WTC11 (cell line): ENCODE measurements at regions not wholly inside any gene's neighbourhood (a gene's known extent, or its start where the extent isn't known, plus 50 kb on each side); places are given as distances from the start of the nearest gene placed in this dataset.

Experiments
- ATAC-seq: fragments of 200-7000 bp; cut with Tn5 transposase; 2 replicates; pipeline ENCODE4 v1.10.0; 2021; ENCODE audit warnings: mild to moderate bottlenecking, moderate library complexity
- CTCF ChIA-PET: fragments of 300-600 bp; sonication (Branson Sonifier 250); formaldehyde crosslinking; loops from one replicate; lab custom pipeline; 2021; ENCODE audit warnings: antibody characterized with exemption; lab: Charles Lee
- POLR2A ChIA-PET: fragments of 350-600 bp; sonication (Branson Sonifier 250); formaldehyde crosslinking; loops from one replicate; lab custom pipeline; 2021; ENCODE audit warnings: antibody characterized with exemption; lab: Charles Lee
- DNase-seq: peaks from one replicate; pipeline ENCODE4 v3.0.0; 2021; ENCODE audit warnings: low spot score
- H3K27ac Mint-ChIP-seq: 2 replicates; pipeline ENCODE4 v1.8.0; 2021; ENCODE audit warnings: mixed read lengths
- H3K27me3 Mint-ChIP-seq: 2 replicates; pipeline ENCODE4 v1.8.0; 2021; ENCODE audit warnings: low read depth, mild to moderate bottlenecking, moderate library complexity, mixed read lengths
- H3K36me3 Mint-ChIP-seq: 2 replicates; pipeline ENCODE4 v1.8.0; 2021; ENCODE audit warnings: mixed read lengths
- H3K4me1 Mint-ChIP-seq: 2 replicates; pipeline ENCODE4 v1.8.0; 2022; ENCODE audit warnings: mixed read lengths
- H3K4me3 Mint-ChIP-seq: 2 replicates; pipeline ENCODE4 v1.8.0; 2021; ENCODE audit warnings: mild to moderate bottlenecking, moderate library complexity, mixed read lengths
- H3K9me3 Mint-ChIP-seq: 2 replicates; pipeline ENCODE4 v1.8.0; 2021; ENCODE audit warnings: mixed read lengths
- ELF4 ChIP-seq: sonication (generic); formaldehyde crosslinking; IDR thresholded peaks from 2 replicates; pipeline ENCODE4 v1.8.1; 2022; ENCODE audit warnings: low read depth, mild to moderate bottlenecking, moderate library complexity, missing genetic modification reagents
- ESRRA ChIP-seq: sonication (generic); formaldehyde crosslinking; IDR thresholded peaks from 2 replicates; pipeline ENCODE4 v1.8.1; 2022; ENCODE audit warnings: mild to moderate bottlenecking, missing genetic modification reagents, borderline replicate concordance
- FOXJ3 ChIP-seq: sonication (generic); formaldehyde crosslinking; IDR thresholded peaks from 2 replicates; pipeline ENCODE4 v1.9.0; 2021; ENCODE audit warnings: missing genetic modification reagents, mild to moderate bottlenecking, borderline replicate concordance
- GABPB1 ChIP-seq: sonication (generic); formaldehyde crosslinking; IDR thresholded peaks from 2 replicates; pipeline ENCODE4 v1.8.1; 2023; ENCODE audit warnings: mild to moderate bottlenecking, missing genetic modification reagents
- GRHL2 ChIP-seq: fragments of 250-450 bp; sonication (Bioruptor Pico); IDR thresholded peaks from 2 replicates; pipeline ENCODE4 v1.8.0; 2022; ENCODE audit warnings: mild to moderate bottlenecking, moderate library complexity; ENCODE audit not compliant: insufficient replicate concordance, severe bottlenecking
- GTF2I ChIP-seq: fragments of 250-450 bp; sonication (Bioruptor Pico); conservative IDR thresholded peaks from 2 replicates; pipeline ENCODE4 v1.4.0; 2021; ENCODE audit warnings: mild to moderate bottlenecking
- JAZF1 ChIP-seq: fragments of 250-450 bp; sonication (Bioruptor Pico); IDR thresholded peaks from 2 replicates; pipeline ENCODE4 v1.9.0; 2021; ENCODE audit warnings: moderate library complexity, mild to moderate bottlenecking, inconsistent platforms
- MYBL2 ChIP-seq: sonication (generic); formaldehyde crosslinking; IDR thresholded peaks from 2 replicates; pipeline ENCODE4 v1.8.1; 2023; ENCODE audit warnings: mild to moderate bottlenecking, moderate library complexity, missing genetic modification reagents
- NFYB ChIP-seq: sonication (generic); formaldehyde crosslinking; conservative IDR thresholded peaks from 2 replicates; pipeline ENCODE4 v1.8.0; 2022; ENCODE audit warnings: low read depth, missing genetic modification reagents
- NR1H2 ChIP-seq: sonication (generic); formaldehyde crosslinking; IDR thresholded peaks from 2 replicates; pipeline ENCODE4 v1.9.0; 2021; ENCODE audit warnings: mild to moderate bottlenecking, moderate library complexity, missing genetic modification reagents
- NR2C2 ChIP-seq: sonication (generic); formaldehyde crosslinking; IDR thresholded peaks from 2 replicates; pipeline ENCODE4 v1.8.0; 2022; ENCODE audit warnings: mild to moderate bottlenecking, missing genetic modification reagents
- TEAD1 ChIP-seq: sonication (generic); formaldehyde crosslinking; IDR thresholded peaks from 2 replicates; pipeline ENCODE4 v1.8.0; 2022; ENCODE audit warnings: mild to moderate bottlenecking, missing genetic modification reagents
- ZBTB21 ChIP-seq: sonication (generic); formaldehyde crosslinking; IDR thresholded peaks from 2 replicates; pipeline ENCODE4 v1.8.1; 2023; ENCODE audit warnings: mild to moderate bottlenecking, missing genetic modification reagents, borderline replicate concordance
- ZNF671 ChIP-seq: fragments of 250-450 bp; sonication (Bioruptor Pico); IDR thresholded peaks from 2 replicates; pipeline ENCODE4 v1.8.0; 2021; ENCODE audit warnings: mild to moderate bottlenecking
- TF ChIP-seq, protein P1 (sequence below): sonication (generic); formaldehyde crosslinking; IDR thresholded peaks from 2 replicates; pipeline ENCODE4 v1.8.1; 2023; ENCODE audit warnings: mild to moderate bottlenecking, missing genetic modification reagents, borderline replicate concordance
- TF ChIP-seq, protein P2 (sequence below): sonication (generic); formaldehyde crosslinking; IDR thresholded peaks from 2 replicates; pipeline ENCODE4 v1.8.1; 2022; ENCODE audit warnings: missing genetic modification reagents, borderline replicate concordance
- TF ChIP-seq, protein P3 (sequence below): sonication (generic); formaldehyde crosslinking; conservative IDR thresholded peaks from 2 replicates; pipeline ENCODE4 v1.8.1; 2023; ENCODE audit warnings: mild to moderate bottlenecking, low read depth, missing genetic modification reagents, moderate library complexity
- TF ChIP-seq, protein P4 (sequence below): sonication (generic); formaldehyde crosslinking; IDR thresholded peaks from 2 replicates; pipeline ENCODE4 v1.8.1; 2022; ENCODE audit warnings: mild to moderate bottlenecking, missing genetic modification reagents, moderate library complexity, borderline replicate concordance
- TF ChIP-seq, protein P5 (sequence below): sonication (generic); formaldehyde crosslinking; IDR thresholded peaks from 2 replicates; pipeline ENCODE4 v1.8.0; 2022; ENCODE audit warnings: mild to moderate bottlenecking, missing genetic modification reagents
- TF ChIP-seq, protein P6 (sequence below): sonication (generic); formaldehyde crosslinking; IDR thresholded peaks from 2 replicates; pipeline ENCODE4 v1.8.1; 2022; ENCODE audit warnings: low read depth, mild to moderate bottlenecking, moderate library complexity, missing genetic modification reagents, borderline replicate concordance
- TF ChIP-seq, protein P7 (sequence below): sonication (generic); formaldehyde crosslinking; IDR thresholded peaks from 2 replicates; pipeline ENCODE4 v1.8.1; 2023; ENCODE audit warnings: mild to moderate bottlenecking, missing genetic modification reagents, moderate library complexity

DNA sequence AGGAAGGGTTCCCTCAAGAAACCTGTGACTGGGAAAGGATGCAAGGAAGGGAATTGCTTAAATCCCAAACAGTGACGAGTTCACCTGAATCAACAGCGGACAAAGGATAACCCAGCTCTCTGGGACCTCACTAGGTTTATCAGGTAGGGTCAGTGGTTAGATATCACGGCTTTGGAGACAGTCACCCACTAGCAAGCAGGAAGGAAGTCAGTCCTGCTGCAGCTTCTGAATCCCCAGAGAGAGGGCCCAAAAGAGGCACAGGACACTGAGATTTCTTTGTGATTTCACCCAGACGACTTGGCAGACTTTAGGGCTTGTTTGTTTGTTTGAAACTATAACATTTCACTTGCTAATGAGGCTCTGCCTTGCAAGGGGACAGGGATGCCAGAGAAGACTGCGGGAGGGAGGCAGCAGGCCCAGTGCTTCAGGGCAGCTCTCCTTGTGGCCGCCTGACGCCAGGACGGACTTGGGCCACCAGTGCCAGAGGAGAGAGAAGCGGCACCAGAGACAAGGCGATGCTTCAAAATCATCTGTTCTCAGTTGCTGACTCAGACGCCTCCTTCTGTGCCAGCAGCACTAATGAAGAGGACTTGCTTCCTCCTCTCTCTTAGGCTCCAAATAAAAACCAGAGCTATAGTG, 275.6 kb upstream of the SLC30A5 start:
- TF ChIP-seq, protein P1, sequence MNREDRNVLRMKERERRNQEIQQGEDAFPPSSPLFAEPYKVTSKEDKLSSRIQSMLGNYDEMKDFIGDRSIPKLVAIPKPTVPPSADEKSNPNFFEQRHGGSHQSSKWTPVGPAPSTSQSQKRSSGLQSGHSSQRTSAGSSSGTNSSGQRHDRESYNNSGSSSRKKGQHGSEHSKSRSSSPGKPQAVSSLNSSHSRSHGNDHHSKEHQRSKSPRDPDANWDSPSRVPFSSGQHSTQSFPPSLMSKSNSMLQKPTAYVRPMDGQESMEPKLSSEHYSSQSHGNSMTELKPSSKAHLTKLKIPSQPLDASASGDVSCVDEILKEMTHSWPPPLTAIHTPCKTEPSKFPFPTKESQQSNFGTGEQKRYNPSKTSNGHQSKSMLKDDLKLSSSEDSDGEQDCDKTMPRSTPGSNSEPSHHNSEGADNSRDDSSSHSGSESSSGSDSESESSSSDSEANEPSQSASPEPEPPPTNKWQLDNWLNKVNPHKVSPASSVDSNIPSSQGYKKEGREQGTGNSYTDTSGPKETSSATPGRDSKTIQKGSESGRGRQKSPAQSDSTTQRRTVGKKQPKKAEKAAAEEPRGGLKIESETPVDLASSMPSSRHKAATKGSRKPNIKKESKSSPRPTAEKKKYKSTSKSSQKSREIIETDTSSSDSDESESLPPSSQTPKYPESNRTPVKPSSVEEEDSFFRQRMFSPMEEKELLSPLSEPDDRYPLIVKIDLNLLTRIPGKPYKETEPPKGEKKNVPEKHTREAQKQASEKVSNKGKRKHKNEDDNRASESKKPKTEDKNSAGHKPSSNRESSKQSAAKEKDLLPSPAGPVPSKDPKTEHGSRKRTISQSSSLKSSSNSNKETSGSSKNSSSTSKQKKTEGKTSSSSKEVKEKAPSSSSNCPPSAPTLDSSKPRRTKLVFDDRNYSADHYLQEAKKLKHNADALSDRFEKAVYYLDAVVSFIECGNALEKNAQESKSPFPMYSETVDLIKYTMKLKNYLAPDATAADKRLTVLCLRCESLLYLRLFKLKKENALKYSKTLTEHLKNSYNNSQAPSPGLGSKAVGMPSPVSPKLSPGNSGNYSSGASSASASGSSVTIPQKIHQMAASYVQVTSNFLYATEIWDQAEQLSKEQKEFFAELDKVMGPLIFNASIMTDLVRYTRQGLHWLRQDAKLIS (CRISPR knock-in tag): no peak
- TF ChIP-seq NFYB (CRISPR knock-in tag) (no peak), GRHL2 (no peak), FOXJ3 (no peak), GABPB1 (CRISPR knock-in tag) (no peak), GTF2I (CRISPR knock-in tag) (no peak), NR1H2 (CRISPR knock-in tag) (no peak), ZNF671 (no peak), ESRRA (CRISPR knock-in tag) (no peak)
- TF ChIP-seq, protein P2, sequence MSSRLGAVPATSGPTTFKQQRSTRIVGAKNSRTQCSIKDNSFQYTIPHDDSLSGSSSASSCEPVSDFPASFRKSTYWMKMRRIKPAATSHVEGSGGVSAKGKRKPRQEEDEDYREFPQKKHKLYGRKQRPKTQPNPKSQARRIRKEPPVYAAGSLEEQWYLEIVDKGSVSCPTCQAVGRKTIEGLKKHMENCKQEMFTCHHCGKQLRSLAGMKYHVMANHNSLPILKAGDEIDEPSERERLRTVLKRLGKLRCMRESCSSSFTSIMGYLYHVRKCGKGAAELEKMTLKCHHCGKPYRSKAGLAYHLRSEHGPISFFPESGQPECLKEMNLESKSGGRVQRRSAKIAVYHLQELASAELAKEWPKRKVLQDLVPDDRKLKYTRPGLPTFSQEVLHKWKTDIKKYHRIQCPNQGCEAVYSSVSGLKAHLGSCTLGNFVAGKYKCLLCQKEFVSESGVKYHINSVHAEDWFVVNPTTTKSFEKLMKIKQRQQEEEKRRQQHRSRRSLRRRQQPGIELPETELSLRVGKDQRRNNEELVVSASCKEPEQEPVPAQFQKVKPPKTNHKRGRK (CRISPR knock-in tag): no peak
- TF ChIP-seq, protein P3, sequence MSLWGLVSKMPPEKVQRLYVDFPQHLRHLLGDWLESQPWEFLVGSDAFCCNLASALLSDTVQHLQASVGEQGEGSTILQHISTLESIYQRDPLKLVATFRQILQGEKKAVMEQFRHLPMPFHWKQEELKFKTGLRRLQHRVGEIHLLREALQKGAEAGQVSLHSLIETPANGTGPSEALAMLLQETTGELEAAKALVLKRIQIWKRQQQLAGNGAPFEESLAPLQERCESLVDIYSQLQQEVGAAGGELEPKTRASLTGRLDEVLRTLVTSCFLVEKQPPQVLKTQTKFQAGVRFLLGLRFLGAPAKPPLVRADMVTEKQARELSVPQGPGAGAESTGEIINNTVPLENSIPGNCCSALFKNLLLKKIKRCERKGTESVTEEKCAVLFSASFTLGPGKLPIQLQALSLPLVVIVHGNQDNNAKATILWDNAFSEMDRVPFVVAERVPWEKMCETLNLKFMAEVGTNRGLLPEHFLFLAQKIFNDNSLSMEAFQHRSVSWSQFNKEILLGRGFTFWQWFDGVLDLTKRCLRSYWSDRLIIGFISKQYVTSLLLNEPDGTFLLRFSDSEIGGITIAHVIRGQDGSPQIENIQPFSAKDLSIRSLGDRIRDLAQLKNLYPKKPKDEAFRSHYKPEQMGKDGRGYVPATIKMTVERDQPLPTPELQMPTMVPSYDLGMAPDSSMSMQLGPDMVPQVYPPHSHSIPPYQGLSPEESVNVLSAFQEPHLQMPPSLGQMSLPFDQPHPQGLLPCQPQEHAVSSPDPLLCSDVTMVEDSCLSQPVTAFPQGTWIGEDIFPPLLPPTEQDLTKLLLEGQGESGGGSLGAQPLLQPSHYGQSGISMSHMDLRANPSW: no peak
- TF ChIP-seq, protein P4, sequence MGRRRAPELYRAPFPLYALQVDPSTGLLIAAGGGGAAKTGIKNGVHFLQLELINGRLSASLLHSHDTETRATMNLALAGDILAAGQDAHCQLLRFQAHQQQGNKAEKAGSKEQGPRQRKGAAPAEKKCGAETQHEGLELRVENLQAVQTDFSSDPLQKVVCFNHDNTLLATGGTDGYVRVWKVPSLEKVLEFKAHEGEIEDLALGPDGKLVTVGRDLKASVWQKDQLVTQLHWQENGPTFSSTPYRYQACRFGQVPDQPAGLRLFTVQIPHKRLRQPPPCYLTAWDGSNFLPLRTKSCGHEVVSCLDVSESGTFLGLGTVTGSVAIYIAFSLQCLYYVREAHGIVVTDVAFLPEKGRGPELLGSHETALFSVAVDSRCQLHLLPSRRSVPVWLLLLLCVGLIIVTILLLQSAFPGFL (CRISPR knock-in tag): no peak
- Mint-ChIP-seq H3K36me3 (peaks cover 4% of the 10 kb centered on the region), H3K27ac (peak overlapping the region; percentile 92), H3K9me3 (peaks cover 7% of the 10 kb centered on the region), H3K4me1 (peaks cover 40% of the 10 kb centered on the region), H3K4me3 (no peak overlapping the region), H3K27me3 (no peaks in the 10 kb centered on the region)
- ATAC-seq (peak; percentile 93), DNase-seq (peak; percentile 46)
- ChIA-PET POLR2A (no interaction called here), CTCF (interaction anchor here (0.6 kb wide), 3 partner anchors 25 to 391 kb away, joined by 3 read pairs; no protein-coding TSS in a partner anchor)

DNA sequence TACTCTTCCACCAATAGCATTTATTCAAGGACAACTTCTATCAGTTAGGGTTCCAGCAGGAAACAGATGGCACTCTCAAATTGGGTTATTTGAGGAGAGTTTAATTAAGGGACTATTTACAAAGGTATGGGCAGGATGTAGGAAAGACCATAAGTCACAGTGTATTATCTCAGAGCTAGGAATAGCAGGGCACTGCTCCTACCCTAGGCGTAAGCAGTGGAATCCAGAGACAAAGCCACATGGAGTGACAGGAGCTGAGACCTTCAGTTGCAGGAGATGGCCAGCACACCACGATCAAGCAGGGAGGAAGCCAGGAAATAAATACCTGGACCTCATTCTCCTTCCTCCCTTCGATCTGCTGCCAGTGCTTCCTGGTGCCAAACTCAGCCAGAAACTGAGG, 274.9 kb upstream of the SLC30A5 start:
- Mint-ChIP-seq H3K4me3 (no peak overlapping the region), H3K4me1 (peaks cover 42% of the 10 kb centered on the region), H3K36me3 (peaks cover 2% of the 10 kb centered on the region), H3K27ac (peak overlapping the region; percentile 92; the same call in 1 of the 2 replicates), H3K9me3 (peaks cover 3% of the 10 kb centered on the region), H3K27me3 (no peaks in the 10 kb centered on the region)
- ChIA-PET POLR2A (no interaction called here), CTCF (no interaction called here)
- no peak for ATAC-seq
- DNase-seq: no peak
- TF ChIP-seq FOXJ3: no peak
- TF ChIP-seq JAZF1 (CRISPR knock-in tag): no peak
- TF ChIP-seq ELF4 (CRISPR knock-in tag): no peak
- TF ChIP-seq MYBL2 (CRISPR knock-in tag): no peak
- no peak for TF ChIP-seq ZBTB21 (CRISPR knock-in tag)
- no peak for TF ChIP-seq NR2C2 (CRISPR knock-in tag)
- TF ChIP-seq TEAD1 (CRISPR knock-in tag): no peak
- TF ChIP-seq, protein P5, sequence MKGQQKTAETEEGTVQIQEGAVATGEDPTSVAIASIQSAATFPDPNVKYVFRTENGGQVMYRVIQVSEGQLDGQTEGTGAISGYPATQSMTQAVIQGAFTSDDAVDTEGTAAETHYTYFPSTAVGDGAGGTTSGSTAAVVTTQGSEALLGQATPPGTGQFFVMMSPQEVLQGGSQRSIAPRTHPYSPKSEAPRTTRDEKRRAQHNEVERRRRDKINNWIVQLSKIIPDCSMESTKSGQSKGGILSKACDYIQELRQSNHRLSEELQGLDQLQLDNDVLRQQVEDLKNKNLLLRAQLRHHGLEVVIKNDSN (CRISPR knock-in tag): no peak
- TF ChIP-seq, protein P6, sequence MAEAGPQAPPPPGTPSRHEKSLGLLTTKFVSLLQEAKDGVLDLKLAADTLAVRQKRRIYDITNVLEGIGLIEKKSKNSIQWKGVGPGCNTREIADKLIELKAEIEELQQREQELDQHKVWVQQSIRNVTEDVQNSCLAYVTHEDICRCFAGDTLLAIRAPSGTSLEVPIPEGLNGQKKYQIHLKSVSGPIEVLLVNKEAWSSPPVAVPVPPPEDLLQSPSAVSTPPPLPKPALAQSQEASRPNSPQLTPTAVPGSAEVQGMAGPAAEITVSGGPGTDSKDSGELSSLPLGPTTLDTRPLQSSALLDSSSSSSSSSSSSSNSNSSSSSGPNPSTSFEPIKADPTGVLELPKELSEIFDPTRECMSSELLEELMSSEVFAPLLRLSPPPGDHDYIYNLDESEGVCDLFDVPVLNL: no peak
- TF ChIP-seq, protein P2 (CRISPR knock-in tag): no peak
- TF ChIP-seq, protein P7, sequence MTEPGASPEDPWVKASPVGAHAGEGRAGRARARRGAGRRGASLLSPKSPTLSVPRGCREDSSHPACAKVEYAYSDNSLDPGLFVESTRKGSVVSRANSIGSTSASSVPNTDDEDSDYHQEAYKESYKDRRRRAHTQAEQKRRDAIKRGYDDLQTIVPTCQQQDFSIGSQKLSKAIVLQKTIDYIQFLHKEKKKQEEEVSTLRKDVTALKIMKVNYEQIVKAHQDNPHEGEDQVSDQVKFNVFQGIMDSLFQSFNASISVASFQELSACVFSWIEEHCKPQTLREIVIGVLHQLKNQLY: no peak
